Smooth muscle cell of the brain vasculature (primary cell): ENCODE measurements at regions not wholly inside any gene's neighbourhood (a gene's known extent, or its start where the extent isn't known, plus 50 kb on each side); places are given as distances from the start of the nearest gene placed in this dataset.
"Not testable (repeated sequence)": the region's sequence is repeated elsewhere in the genome, so short reads cannot be mapped to it uniquely, and the experiment has no call there.

Experiments
- DNase-seq: peaks from one replicate; pipeline ENCODE4 v3.0.0-alpha.2; 2012; ENCODE audit warnings: low read depth, low spot score

DNA sequence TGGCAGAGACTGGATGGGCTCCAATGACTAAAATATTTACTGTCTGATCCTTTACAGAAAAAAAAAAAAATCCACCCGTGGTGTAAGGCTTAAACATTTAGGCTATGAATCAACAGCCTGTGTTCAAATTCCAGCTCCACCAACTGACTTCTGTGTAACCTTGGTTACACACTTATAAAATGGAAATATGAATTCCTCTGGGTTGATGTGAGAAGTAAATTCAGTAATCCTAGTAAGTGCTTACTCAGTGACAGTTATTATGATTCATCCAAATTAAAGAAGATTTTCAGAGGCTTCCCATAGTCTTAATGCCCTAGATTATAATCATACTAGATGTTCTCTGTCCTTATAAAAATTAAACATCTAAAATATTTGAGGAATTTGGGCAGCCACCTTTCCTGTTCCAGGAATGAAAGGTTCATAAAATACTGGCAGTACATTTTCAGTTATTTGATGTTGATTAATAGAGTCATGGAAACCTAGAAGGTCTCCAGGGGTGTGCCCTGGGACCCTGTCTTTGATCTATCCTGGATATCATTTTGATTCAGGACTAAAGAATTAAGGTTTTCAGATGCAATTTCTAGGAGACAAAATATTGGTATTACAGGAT lies 180.3 kb upstream of the ZNF217 start:
- no peak for DNase-seq

DNA sequence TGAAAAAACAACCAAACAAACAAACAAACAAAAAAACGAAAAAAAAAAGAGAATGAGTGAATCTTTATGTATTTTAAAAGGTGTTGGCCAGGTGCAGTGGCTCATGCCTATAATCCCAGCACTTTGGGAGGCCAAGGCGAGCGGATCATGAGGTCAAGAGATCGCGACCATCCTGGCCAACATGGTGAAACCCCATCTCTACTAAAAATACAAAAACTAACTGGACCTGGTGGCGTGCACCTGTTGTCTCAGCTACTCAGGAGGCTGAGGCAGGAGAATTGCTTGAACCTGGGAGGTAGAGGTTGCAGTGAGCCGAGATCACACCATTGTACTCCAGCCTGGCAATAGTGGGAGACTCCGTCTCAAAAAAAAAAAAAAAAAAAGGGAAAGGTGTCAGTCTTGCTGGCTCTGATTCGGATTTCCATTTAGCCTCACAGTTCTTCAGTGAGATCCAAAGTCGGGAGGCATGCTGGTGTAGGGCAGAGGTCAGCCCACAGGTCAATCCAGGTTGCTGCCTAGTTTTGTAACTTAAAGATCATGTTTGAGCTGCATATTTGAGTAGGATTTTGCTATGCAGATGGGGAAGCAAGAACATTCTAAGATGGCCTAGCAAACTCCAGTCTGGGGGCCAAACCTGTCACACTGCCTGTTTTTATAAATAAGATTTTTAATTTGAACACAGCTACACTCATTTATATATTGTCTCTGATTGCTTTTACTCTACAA lies 179.6 kb upstream of the ZNF217 start:
- not testable (repeated sequence) for DNase-seq

DNA sequence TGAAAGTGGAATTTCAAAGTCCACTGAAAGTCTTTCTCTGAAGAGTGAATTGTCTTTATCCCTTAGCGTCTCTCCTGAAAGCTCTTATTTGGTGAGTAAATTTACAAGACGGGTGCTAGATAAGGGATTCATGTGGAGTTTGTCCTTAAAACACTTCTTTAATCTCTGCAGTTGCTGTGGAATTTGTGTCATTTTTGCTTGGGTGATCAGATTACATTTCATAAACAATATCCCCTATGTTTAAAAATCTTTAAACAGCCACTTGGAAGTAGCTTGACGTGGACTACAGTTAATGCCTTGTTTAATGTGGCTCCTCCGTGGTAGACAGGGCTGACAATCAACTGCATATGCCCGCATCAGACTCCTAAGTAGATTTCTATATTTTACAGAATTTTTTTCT lies 175.4 kb upstream of the ZNF217 start:
- DNase-seq, result no peak

DNA sequence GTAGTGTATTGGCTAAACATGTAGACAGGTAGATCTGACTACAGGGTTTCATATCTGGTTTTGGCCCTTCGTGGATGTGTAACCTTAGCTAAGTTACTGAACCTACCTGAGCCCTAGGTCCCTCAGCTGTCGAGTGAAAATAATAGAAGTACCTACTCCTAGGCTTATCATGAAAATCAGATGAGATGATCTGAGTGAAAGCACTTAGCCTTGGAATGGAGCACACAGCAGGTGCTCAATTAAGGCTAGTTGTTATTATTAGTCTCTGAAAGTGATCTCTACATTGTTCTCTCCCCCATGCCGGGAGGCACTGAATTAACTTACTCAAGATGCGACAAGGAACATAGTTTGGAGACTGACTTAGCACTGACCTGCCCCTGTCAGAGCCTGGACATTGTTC lies 174.7 kb upstream of the ZNF217 start:
- DNase-seq, result no peak

DNA sequence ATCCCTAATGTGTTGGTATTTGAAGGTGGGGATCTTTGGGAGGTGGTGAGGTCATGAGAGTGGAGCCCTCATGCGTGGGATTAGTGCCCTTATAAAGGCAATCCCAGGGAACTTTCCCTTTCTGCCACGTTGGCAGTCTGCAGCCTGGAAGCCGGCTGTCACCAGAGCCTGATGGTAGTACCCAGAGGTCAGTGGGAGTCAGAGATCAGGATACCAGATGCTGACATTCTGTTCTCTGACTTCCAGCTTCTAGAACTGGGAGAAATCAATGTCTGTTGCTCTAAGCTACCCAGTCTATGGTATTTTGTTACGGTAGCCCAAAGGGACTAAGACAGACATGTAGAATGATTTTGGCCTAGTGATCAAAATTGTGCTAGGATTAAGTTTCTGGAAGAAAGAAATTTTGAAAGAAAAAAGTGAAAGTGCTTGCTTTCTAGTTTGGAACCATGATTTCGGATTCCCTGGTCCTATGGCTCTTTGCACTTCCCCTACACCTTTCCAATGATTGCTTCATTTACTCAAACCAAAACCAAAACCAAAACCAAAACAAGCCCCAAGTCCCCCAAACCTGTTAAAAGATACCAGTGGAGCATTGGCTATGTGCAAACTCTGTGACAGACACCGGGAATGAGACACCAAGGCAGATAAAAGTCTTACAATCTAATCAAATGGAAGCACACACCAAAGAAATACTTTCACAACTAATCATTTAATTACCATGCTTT lies 173.7 kb upstream of the ZNF217 start:
- no peak for DNase-seq

DNA sequence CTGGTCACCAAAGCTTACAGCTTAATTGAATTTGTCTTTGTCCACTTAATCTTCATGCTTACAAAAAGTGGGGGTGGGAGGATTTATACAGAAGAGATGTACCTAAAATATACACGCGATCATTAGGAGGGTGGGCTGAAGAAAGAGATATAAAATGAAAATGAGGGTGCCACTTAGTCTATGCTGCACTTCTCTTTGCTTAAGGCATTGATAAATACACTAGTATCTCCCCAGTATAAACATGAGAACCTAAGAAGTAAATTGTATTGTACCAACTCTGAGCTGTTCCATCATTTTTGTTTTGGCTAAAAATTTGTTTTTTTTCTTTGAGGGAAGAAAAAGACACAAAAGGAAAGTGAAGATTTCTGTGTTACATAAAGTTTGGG lies 170.8 kb upstream of the ZNF217 start:
- DNase-seq, result no peak

DNA sequence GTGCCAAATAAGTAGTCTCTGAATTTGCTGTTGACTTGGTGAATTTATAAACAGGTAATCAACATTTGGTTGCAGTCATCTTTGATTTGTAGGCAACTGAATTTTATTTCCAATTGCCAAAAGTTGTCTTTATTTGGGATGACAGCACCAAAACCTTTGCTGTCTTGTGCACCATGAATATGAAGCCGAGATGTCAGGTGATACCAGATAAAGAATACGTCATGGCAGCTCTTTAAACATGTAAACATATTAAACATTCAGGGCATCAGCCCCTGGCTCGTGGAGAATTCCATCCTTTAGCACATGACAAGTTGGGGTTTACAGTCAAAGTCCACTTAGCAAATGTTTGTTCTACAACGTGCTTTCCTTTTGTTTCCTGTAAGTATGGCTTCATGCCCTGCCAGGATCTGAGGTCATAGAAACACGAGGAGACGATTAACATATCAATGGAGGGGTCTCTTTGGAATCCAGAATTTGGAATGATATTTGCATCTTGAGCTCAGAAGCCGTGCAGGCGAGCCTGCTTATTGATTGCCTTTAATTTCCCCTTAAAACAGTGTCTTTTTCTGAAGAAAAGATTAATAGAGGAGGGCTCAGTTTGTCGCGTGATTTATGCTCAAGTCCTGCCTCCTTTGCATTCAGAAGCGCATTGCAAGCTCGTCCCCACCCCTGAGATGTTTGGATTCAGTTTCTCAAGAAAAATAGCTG lies 170.2 kb upstream of the ZNF217 start:
- DNase-seq, result no peak

DNA sequence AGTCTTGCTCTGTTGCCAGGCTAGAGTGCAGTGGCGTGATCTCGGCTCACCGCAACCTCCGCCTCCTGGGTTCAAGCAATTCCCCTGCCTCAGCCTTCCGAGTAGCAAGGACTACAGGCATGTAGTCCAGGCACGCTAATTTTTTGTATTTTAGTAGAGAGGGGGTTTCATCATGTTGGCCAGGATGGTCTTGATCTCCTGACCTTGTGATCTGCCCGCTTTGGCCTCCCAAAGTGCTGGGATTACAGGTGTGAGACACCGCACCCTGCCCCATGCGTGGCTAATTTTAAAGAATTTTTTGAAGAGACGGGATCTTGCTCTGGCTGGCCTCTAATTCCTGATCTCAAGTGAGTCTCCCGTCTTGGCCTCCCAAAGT lies 168.8 kb upstream of the ZNF217 start:
- not testable (repeated sequence) for DNase-seq

DNA sequence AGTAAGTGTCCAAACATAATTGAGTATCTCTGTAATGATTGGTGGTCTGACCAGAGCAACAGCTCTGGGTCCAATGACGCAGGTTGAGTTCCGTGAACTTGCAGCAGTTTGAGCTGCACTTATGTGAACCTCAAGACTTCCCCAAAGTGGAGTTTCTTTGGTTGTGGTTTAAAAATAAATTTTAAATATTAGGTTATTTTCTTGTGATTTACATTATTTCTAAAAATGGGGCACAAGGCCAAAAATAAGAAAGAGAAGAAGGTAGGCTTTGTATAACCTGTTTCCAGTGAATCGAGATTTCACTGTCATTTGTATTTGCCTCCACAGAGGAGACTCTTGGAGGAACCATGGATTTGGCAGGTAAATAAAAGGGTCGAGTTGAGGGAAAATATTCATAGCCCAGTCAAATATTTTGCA lies 166.4 kb upstream of the ZNF217 start:
- DNase-seq, result no peak

DNA sequence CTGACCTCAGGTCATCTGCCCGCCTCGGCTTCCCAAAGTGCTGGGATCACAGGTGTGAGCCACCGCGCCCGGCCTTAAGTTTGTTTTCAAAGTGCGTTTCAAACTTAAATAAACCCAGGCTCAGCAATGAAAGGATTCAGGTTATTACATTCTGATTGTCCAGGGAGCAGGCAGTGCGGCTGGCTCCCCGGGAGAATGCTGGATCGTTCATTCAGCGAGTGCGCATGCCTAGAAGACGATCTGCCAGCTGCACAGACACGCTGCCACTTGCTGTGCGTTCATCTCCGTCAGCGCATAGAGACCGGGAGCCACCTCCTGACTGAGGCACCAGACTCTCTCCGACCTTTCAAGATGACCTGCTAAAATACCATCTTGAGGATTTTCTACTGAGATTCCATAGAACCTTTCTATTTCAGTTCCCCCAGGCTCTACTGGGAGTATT lies 163.9 kb upstream of the ZNF217 start:
- no peak for DNase-seq

DNA sequence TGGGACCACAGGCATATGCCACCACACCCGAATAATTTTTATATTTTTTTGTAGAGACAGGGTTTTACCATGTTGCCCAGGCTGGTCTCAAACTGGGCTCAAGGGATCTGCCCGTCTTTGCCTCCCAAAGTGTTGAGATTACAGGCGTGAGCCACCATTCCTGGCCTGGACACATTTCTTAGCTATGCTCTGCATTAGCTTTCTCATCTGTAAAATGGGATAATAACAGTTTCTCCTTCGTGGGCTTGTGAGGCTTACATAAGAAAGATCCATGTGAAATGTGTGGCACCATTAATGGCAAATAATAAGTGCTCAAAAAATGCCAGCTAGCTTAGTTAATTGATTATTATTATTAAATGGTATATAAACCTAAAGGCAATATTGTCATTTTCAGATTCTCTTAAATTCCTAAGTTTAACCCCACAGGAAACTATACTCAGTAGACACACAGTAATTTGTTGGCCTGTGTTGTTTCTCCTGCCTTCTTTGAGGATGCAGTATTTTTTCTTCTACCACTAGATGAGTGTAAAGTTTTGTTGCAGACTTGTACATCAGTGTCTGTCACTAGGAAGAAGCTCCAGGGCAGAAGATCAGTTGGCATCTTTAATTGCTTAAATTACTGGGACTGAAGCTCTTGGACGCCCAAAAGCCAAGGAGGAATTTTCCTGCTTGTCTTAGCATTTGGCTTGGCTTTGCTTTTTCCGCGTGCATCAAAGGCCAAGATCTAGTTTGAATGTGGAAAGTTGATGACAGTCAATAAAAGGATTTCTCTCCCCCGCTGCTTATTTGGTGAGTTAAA lies 162.3 kb upstream of the ZNF217 start:
- no peak for DNase-seq

DNA sequence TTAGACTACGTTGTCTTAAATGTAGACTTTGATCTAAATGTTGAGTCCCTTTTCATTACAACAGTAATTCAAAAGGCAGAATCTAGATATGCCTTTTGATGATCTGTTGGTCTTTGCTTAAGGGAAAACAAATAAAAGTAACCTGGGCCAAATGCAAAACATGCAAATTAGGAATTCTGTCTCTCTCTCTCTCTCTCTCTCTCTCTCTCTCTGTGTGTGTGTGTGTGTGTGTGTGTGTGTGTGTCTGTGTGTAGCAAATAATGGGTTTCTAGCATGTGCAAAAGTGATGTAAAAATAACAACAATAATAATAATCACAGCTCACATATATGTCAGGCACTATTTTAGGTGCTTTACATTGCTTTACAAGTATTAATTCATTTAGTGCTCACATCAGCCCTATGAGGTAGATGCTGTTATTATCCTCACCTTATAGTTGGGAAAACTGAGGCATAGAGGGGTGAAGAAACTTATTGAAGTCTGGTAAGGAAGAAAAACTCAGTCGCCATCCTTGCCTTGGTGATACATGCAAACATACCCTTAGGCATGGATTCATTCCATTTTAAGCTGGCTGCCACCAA lies 160.3 kb upstream of the ZNF217 start:
- DNase-seq, result no peak

DNA sequence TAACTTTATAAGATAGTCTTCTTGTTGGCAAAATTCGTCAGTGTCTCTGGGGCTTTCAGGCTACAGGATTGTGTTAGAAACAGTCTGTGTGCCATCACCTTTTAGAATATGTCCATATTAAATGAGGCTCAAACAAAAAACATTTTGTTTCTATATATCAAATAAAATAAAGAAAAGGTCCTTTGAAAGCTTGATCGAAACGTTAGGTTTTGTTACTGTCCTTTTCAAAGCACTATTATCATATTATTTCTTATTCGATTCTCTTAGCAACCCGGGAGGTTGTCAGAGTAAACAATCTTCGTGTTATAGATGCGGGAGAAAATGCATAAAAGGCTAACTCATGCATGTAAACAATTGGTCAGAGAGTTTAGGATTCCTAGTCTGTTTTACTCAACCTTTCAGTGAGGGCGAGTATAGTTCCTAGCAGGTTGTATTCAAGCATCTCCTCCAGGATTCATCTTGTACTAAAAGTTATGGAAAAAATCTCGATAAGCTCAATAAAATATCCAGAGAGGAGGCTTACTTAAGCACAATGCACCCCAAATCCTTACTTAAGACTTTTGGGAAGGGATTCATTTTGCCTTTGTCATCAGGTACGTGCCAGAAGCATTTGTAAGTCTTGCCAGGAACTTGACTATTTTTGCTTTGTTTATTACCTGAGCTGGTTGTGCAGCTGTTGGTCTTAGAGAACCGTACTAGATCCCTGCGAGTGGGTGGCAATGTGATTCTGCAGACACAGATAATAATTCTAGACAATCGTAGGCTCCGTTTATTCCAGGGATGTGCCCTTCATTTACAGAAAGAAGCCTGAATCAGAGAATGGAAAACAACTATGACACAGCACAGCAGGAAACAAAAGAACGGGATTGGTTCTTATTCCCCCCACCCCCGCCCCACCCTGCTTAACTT lies 159.6 kb upstream of the ZNF217 start:
- no peak for DNase-seq

DNA sequence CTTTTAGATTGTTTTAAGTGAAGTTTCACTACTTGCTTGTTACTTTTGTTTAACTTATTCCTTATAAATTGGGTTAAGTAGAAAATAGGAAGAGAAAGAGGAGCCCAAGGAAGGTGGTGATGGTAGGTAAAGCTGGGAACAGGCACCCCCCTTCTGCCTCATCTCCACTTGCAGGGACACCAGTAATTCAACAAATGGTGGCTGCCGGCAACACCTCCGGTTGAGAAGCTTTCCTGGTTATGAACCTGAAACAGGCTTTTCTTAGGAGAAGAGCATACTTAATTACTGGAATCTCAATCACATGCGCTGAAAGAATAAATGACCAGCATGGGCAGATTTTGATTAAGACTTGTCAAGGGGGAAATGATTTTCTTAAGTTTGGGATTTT lies 158.9 kb upstream of the ZNF217 start:
- DNase-seq, result no peak

DNA sequence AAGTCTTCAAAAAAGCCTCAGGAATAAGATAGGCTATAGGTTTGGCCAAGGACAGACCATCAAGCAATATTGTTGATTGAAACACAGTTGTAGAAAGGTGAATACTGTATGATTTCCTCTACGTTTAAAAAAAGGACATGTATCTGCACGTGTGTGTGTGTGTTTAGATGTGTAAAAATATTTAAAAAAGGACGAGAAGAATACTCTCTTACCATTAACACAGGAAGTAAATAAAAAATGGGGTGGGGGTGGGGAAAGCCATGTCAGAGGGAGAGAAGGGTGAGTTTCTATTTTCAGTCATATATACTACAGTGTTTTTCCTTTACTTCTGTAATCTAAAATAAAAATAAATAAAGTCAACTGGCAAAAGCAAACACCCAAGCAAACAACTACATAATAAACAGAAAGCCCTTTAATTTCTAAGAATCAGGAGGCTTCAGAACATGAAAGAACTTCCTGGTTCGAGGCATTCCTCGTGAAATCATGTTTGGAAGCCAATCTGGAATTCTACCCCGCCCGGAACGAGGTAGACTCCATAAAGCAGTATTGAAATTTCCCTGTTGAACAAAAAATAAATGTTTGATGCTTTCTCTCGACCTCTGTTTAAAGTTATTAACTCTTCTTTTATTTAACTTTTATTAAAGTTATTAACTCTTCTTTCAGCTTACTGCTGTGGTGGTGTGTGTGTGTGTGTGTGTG lies 158.1 kb upstream of the ZNF217 start:
- DNase-seq, result no peak

DNA sequence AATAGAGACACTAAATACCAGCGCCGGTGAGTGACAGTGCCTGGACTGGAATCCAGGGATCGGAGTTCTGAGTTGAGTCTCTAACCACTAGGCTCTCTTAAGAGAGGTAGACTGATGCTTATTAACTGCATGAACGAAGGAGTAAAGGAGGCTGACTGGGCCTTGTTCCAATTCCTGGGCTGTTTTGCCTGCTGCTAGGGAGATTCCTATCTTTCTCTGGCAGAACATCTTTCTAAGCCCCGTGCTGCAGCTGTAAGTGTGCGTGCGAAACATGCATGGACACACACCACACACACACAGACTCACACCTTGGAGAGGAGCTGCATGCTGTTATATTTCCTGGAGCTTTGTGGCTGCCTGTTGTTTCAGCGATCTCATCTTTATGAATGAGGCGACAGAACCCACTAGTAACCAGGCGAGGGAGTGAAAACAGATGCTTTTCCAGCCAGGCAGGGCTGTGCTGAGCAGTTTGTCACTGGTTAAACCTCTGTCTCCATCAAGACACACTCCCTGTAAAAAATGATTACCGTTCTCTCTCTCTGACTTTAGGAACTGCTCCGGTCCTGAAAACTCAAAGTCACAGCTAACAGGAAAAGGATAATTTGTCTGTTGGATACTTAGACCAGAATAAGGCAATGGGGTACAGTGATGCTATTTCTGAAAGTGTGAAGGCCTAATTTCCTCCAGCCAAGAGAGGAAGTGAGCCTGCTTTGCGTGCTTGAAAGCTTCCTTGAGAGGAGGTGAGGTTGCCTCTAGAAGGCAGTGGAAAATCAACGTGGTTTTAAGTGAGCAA lies 157.4 kb upstream of the ZNF217 start:
- no peak for DNase-seq

DNA sequence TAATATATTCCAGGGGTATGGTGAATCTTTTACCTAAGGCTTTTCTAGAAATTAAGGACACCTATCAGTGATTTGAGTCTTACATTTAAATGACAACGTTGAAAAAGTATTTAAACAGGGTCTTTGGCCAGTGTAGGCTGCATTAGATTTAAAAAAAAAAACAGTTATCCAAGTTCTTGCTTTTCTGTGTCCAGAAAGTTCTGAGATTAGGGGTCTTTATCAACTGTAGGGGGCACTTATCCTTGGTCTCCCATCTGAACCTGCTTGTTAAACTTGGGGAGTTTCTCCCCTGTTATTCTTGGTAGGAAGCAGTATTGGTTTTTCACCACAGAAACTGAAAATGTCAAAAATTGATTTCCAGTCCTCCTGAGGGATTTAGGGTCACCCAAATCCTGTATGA lies 155.9 kb upstream of the ZNF217 start:
- no peak for DNase-seq

DNA sequence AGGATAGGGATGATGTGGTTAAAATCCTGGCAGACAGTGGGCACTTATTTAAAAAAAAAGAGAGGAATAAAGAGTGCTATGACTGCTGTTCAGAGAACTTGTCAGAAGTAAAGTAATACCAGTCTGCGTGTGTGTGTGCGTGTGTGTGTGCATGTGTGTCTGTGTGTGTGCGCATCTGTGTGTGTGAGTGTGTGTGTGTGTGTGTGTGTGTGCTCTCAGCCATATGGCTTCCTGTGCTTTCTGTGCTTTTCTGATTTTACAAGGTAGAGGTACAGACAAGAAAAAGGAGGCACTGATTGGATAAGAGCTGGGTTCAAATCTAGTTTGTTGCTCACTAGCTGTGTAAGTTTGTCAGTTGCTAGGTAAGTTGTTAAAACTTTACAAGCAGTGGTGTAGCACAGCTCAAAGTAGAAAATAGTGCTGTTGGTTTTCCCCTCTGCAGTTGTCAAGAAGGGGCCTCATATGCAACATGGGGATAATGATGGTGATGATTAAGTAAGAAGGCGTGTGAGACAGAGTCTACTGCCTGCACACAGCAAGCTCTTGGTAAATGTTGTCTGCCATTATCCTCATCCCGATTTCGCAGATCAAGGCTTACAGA lies 155.3 kb upstream of the ZNF217 start:
- no peak for DNase-seq
